ENCODE measurements at regions not wholly inside any gene's neighbourhood (a gene's known extent, or its start where the extent isn't known, plus 50 kb on each side); places are given as distances from the start of the nearest gene placed in this dataset.

DNA sequence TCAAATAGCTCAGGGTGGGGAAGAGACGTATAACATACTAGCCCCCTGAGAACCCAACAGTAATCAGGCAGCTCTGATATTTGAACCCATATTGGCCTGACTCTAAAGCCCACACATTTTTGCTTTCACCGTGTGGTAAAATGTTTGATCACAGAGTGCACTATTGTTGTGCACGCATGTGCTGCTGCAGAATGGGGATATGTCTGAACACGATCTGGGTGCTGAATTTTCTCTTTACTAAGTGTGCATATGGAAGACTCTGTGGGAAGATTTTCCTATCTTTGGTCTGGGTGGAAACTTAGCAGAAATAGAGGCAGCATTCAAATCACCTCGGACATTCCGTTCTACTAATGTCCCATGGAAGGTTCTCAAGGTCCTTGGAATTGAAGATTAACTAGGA, 800.1 kb downstream of the TFAP2A start:
- no peak overlapping the region for H3K27ac ChIP-seq (ENCODE audit: low read depth in 1 of 2, low read length in 2 of 2)
- H3K79me2 ChIP-seq (ENCODE audit: insufficient read depth, low read length): no peaks in the 10 kb centered on the region
- TF ChIP-seq, protein P1, sequence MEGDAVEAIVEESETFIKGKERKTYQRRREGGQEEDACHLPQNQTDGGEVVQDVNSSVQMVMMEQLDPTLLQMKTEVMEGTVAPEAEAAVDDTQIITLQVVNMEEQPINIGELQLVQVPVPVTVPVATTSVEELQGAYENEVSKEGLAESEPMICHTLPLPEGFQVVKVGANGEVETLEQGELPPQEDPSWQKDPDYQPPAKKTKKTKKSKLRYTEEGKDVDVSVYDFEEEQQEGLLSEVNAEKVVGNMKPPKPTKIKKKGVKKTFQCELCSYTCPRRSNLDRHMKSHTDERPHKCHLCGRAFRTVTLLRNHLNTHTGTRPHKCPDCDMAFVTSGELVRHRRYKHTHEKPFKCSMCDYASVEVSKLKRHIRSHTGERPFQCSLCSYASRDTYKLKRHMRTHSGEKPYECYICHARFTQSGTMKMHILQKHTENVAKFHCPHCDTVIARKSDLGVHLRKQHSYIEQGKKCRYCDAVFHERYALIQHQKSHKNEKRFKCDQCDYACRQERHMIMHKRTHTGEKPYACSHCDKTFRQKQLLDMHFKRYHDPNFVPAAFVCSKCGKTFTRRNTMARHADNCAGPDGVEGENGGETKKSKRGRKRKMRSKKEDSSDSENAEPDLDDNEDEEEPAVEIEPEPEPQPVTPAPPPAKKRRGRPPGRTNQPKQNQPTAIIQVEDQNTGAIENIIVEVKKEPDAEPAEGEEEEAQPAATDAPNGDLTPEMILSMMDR (IDR thresholded peaks at IDR 0.05): no peak
- DNase-seq: no peak
- no peaks in the 10 kb centered on the region for H3K36me3 Mint-ChIP-seq
- no peak overlapping the region for H3K4me3 Mint-ChIP-seq
- H3K9me3 ChIP-seq (replicated peaks in 1 of 2; ENCODE audit: control insufficient read depth in 1 of 2, insufficient read depth in 1 of 2, low read length in 2 of 2): peaks cover 0 to 4% of the 10 kb centered on the region in 2 donors
- H2AFZ ChIP-seq (ENCODE audit: insufficient read depth, low read depth, low read length, poor library complexity, severe bottlenecking): no peak overlapping the region
- H4K20me1 ChIP-seq (ENCODE audit: insufficient read depth, low read length): no peaks in the 10 kb centered on the region
- 94% methylated on average over 3 of the region's 6 CpGs for WGBS (ENCODE audit: insufficient coverage)
- H3K4me1 ChIP-seq (ENCODE audit: control insufficient read depth in 1 of 2, insufficient read depth in 2 of 2, low read length in 2 of 2): no peaks in the 10 kb centered on the region
- no peak overlapping the region for H3K9ac ChIP-seq (ENCODE audit: insufficient read depth, low read length, poor library complexity, severe bottlenecking)
- peaks cover 8% of the 10 kb centered on the region for H3K4me1 Mint-ChIP-seq
- peaks cover 0 to 3% (median 1%) of the 10 kb centered on the region in 3 donors for H3K27me3 Mint-ChIP-seq (ENCODE audit: low read depth in 3 of 3)
- no peaks in the 10 kb centered on the region for H3K27me3 ChIP-seq (ENCODE audit: control insufficient read depth in 2 of 2, insufficient read depth in 2 of 2, low read length in 2 of 2)
- intact Hi-C loops (cut with micrococcal nuclease): no loop called here
- H3K9me3 Mint-ChIP-seq: peaks cover 0 to 12% (median 5%) of the 10 kb centered on the region in 7 donors
- H3K4me3 ChIP-seq (replicated peaks in 1 of 3; ENCODE audit: low read depth in 2 of 3, low read length in 3 of 3): no peak overlapping the region
- H3K36me3 ChIP-seq (replicated peaks in 1 of 2; ENCODE audit: control insufficient read depth in 1 of 2, insufficient read depth in 2 of 2, low read length in 2 of 2): no peaks in the 10 kb centered on the region
- H3K4me2 ChIP-seq (replicated peaks; ENCODE audit: extremely low read depth, low read length, poor library complexity, severe bottlenecking): no peak overlapping the region
- no peak overlapping the region for H3K27ac Mint-ChIP-seq

DNA sequence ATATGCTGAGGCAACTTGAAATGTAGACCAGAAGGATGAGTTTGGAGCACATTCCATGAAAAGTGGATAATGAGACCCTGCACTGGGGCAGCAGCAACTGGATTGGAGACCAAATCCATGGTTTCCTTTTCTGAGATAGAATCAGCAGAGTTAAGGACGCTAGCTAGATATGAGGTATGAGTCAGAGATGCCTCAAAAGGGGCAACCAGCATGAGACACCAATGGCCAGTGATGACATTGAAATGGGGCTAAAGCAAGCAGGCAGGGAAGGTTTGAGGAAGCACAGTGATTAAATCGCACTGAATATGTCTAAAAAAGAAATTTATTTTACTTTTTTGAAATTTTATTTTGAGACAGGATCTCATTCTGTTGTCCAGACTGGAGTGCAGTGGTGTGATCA, 802.4 kb downstream of the TFAP2A start:
- H3K27me3 ChIP-seq (ENCODE audit: control insufficient read depth in 2 of 2, insufficient read depth in 2 of 2, low read length in 2 of 2): no peaks in the 10 kb centered on the region
- H3K9me3 ChIP-seq (replicated peaks in 1 of 2; ENCODE audit: control insufficient read depth in 1 of 2, insufficient read depth in 1 of 2, low read length in 2 of 2): no peaks in the 10 kb centered on the region
- no peaks in the 10 kb centered on the region for H3K36me3 ChIP-seq (replicated peaks in 1 of 2; ENCODE audit: control insufficient read depth in 1 of 2, insufficient read depth in 2 of 2, low read length in 2 of 2)
- H2AFZ ChIP-seq (ENCODE audit: insufficient read depth, low read depth, low read length, poor library complexity, severe bottlenecking): no peak overlapping the region
- 83% methylated on average over 1 of the region's 2 CpGs for WGBS (ENCODE audit: insufficient coverage)
- H3K4me3 ChIP-seq (replicated peaks in 1 of 3; ENCODE audit: low read depth in 2 of 3, low read length in 3 of 3): no peak overlapping the region
- Mint-ChIP-seq H3K27ac (no peak overlapping the region), H3K27me3 (ENCODE audit: low read depth in 3 of 3) (peaks cover 0 to 5% (median 1%) of the 10 kb centered on the region in 3 donors), H3K36me3 (no peaks in the 10 kb centered on the region), H3K4me1 (peaks cover 8% of the 10 kb centered on the region), H3K9me3 (peaks cover 0 to 5% (median 0%) of the 10 kb centered on the region in 7 donors), H3K4me3 (no peak overlapping the region)
- no peaks in the 10 kb centered on the region for H4K20me1 ChIP-seq (ENCODE audit: insufficient read depth, low read length)
- intact Hi-C loops (cut with micrococcal nuclease): no loop called here
- no peaks in the 10 kb centered on the region for H3K79me2 ChIP-seq (ENCODE audit: insufficient read depth, low read length)
- H3K9ac ChIP-seq (ENCODE audit: insufficient read depth, low read length, poor library complexity, severe bottlenecking): no peak overlapping the region
- H3K27ac ChIP-seq (ENCODE audit: low read depth in 1 of 2, low read length in 2 of 2): no peak overlapping the region
- no peak overlapping the region for H3K4me2 ChIP-seq (replicated peaks; ENCODE audit: extremely low read depth, low read length, poor library complexity, severe bottlenecking)
- no peak for DNase-seq
- TF ChIP-seq, protein P1 (IDR thresholded peaks at IDR 0.05): no peak
- H3K4me1 ChIP-seq (ENCODE audit: control insufficient read depth in 1 of 2, insufficient read depth in 2 of 2, low read length in 2 of 2): no peaks in the 10 kb centered on the region
